GM12878 (cell line): ENCODE measurements at regions not wholly inside any gene's neighbourhood (a gene's known extent, or its start where the extent isn't known, plus 50 kb on each side); places are given as distances from the start of the nearest gene placed in this dataset.

Experiments used
- ATAC-seq: fragments of 200-7000 bp; cut with Tn5 transposase; 3 replicates; pipeline ENCODE4 v1.9.1; 2020; ENCODE audit warnings: mild to moderate bottlenecking, moderate library complexity
- BruUV-seq: library from RNA; stranded (reverse); fragments of 400-500 nt; replicated peaks from 2 replicates; lab custom pipeline; 2021; lab: Mats Ljungman, UMichigan
- CTCF ChIA-PET: fragments of 300-600 bp; sonication (Branson Sonifier 250); formaldehyde crosslinking; extraction: SDS; loops from one replicate; lab custom pipeline; 2021; ENCODE audit warnings: inconsistent platforms; lab: Yijun Ruan, JAX
- POLR2A ChIA-PET: fragments of 350-600 bp; formaldehyde crosslinking; extraction: SDS; loops from one replicate; lab custom pipeline; 2021; ENCODE audit warnings: inconsistent platforms; lab: Charles Lee
- RAD21 ChIA-PET: fragments of 300-600 bp; sonication (Branson Sonifier 250); formaldehyde crosslinking; loops from one replicate; lab custom pipeline; 2023; ENCODE audit warnings: antibody characterized with exemption; ENCODE audit not compliant: unreplicated experiment; lab: Charles Lee
- SMC1A ChIA-PET: fragments of 300-600 bp; sonication (Branson Sonifier 250); formaldehyde crosslinking; loops from one replicate; lab custom pipeline; 2023; ENCODE audit not compliant: unreplicated experiment, uncharacterized antibody; lab: Charles Lee
- DNase-seq: peaks from one replicate; pipeline ENCODE4 v3.0.0-alpha.2; 2011; ENCODE audit warnings: low read depth, low spot score
- FAIRE-seq: peaks from 3 replicates; lab custom pipeline; 2011; peaks lifted over from hg19 to GRCh38; lab: Jason Lieb, UNC
- H2AFZ ChIP-seq: 2 replicates; pipeline ENCODE4 v1.6.0; 2011; ENCODE audit warnings: low read depth, low read length, control low read depth; ENCODE audit not compliant: control insufficient read depth
- H3K27ac ChIP-seq: 2 replicates; pipeline ENCODE4 v1.5.1; 2011; ENCODE audit warnings: control low read depth; ENCODE audit not compliant: control insufficient read depth, insufficient read depth
- H3K27me3 ChIP-seq, 2 experiments: replicated peaks in 1 of 2; 2 replicates each; pipeline versions ENCODE4 v1.6.0 to v1.6.1; 2011; ENCODE audit warnings: low read length in 1 of 2; ENCODE audit not compliant: control insufficient read depth in 2 of 2, insufficient read depth in 2 of 2
- H3K36me3 ChIP-seq, 2 experiments: 2 replicates each; pipeline ENCODE4 v1.5.1; 2011; ENCODE audit warnings: low read length in 1 of 2; ENCODE audit not compliant: control insufficient read depth in 2 of 2, insufficient read depth in 2 of 2
- H3K4me1 ChIP-seq: 2 replicates; pipeline ENCODE4 v1.6.1; 2011; ENCODE audit warnings: mild to moderate bottlenecking, low read length, moderate library complexity, mixed read lengths; ENCODE audit not compliant: control insufficient read depth, insufficient read depth
- H3K4me2 ChIP-seq: 2 replicates; pipeline ENCODE4 v1.6.0; 2011; ENCODE audit warnings: control low read depth; ENCODE audit not compliant: control insufficient read depth, insufficient read depth
- H3K4me3 ChIP-seq: fragments of 200-600 bp; sonication (generic); 2 replicates; pipeline ENCODE4 v1.5.1; 2016
- H3K79me2 ChIP-seq: 2 replicates; pipeline ENCODE4 v1.6.0; 2011; ENCODE audit warnings: low read length; ENCODE audit not compliant: control insufficient read depth, insufficient read depth
- H3K9ac ChIP-seq: 2 replicates; pipeline ENCODE4 v1.8.0; 2011; ENCODE audit warnings: low read length, control low read depth, mixed read lengths; ENCODE audit not compliant: control insufficient read depth, insufficient read depth
- H3K9me3 ChIP-seq: replicated peaks from 3 replicates; pipeline ENCODE4 v1.5.1; 2011; ENCODE audit warnings: mild to moderate bottlenecking, low read length; ENCODE audit not compliant: control insufficient read depth, insufficient read depth
- H4K20me1 ChIP-seq: 2 replicates; pipeline ENCODE4 v1.6.0; 2011; ENCODE audit not compliant: control insufficient read depth, insufficient read depth
- CBX5 ChIP-seq: sonication (generic); IDR thresholded peaks from 2 replicates; pipeline ENCODE4 v1.6.1; 2016; ENCODE audit warnings: low read depth, moderate library complexity, mild to moderate bottlenecking, inconsistent platforms
- CHD4 ChIP-seq: fragments of 200-600 bp; sonication (generic); IDR thresholded peaks from 2 replicates; pipeline ENCODE4 v1.6.1; 2016; ENCODE audit warnings: mild to moderate bottlenecking
- GATAD2B ChIP-seq: fragments of 450-650 bp; conservative IDR thresholded peaks from 2 replicates; pipeline ENCODE4 v1.6.1; 2017; ENCODE audit warnings: low read depth, mild to moderate bottlenecking, moderate library complexity
- JUND ChIP-seq: IDR thresholded peaks from 2 replicates; pipeline ENCODE4 v1.6.1; 2012; ENCODE audit warnings: low read depth, mild to moderate bottlenecking, low read length, improper control_type of control experiment, moderate library complexity
- MTA3 ChIP-seq: IDR thresholded peaks from 2 replicates; pipeline ENCODE4 v1.6.1; 2012; ENCODE audit warnings: low read length, inconsistent platforms, borderline replicate concordance
- MXI1 ChIP-seq: fragments of 150-350 bp; IDR thresholded peaks from 2 replicates; pipeline ENCODE4 v1.6.1; 2011; ENCODE audit warnings: low read depth, mild to moderate bottlenecking, inconsistent platforms, low read length, improper control_type of control experiment
- NFXL1 ChIP-seq: fragments of 450-650 bp; IDR thresholded peaks from 2 replicates; pipeline ENCODE4 v1.6.1; 2017; ENCODE audit warnings: antibody characterized with exemption, mild to moderate bottlenecking, borderline replicate concordance
- POLR2A ChIP-seq: IDR thresholded peaks from 2 replicates; pipeline ENCODE4 v1.6.1; 2011; ENCODE audit warnings: low read depth, mild to moderate bottlenecking, low read length
- RAD21 ChIP-seq: IDR thresholded peaks from 2 replicates; pipeline ENCODE4 v1.6.1; 2011; ENCODE audit warnings: mild to moderate bottlenecking, low read depth, low read length, moderate library complexity; ENCODE audit not compliant: insufficient read depth
- SIX5 ChIP-seq: IDR thresholded peaks from 2 replicates; pipeline ENCODE4 v1.6.1; 2011; ENCODE audit warnings: mild to moderate bottlenecking, low read depth, low read length, moderate library complexity; ENCODE audit not compliant: severe bottlenecking
- SREBF1 ChIP-seq: IDR thresholded peaks from 2 replicates; pipeline ENCODE4 v1.6.1; 2012; ENCODE audit warnings: mild to moderate bottlenecking, low read length
- SUZ12 ChIP-seq: fragments of 200-600 bp; sonication (generic); IDR thresholded peaks from one replicate; pipeline ENCODE4 v1.6.1; 2018; ENCODE audit warnings: antibody characterized with exemption, mild to moderate bottlenecking; ENCODE audit not compliant: unreplicated experiment
- WRNIP1 ChIP-seq: IDR thresholded peaks from 2 replicates; pipeline ENCODE4 v1.6.1; 2011; ENCODE audit warnings: low read depth, low read length, improper control_type of control experiment, borderline replicate concordance
- ZNF592 ChIP-seq: fragments of 450-650 bp; IDR thresholded peaks from 2 replicates; pipeline ENCODE4 v1.6.1; 2017; ENCODE audit warnings: mild to moderate bottlenecking, moderate library complexity
- WGBS: methylation state at CpG from one replicate; pipeline ENCODE4 v1.1.6; 2016; ENCODE audit warnings: low lambda C conversion rate; ENCODE audit not compliant: insufficient replicate concordance, insufficient coverage; ENCODE audit errors: missing lambda C conversion rate; 5-methylcytosine and 5-hydroxymethylcytosine counted together
- in situ Hi-C: fragments of 300-500 bp; cut with MboI; formaldehyde crosslinking; loops from 9 replicates; pipeline ENCODE4 v1.14.3; 2018; ENCODE audit warnings: mixed read lengths
- intact Hi-C: fragments of 100-400 bp; cut with micrococcal nuclease; formaldehyde crosslinking; loops from one replicate; pipeline ENCODE4 v1.14.2; 2022; ENCODE audit not compliant: unreplicated experiment
- TF ChIP-seq, protein P1 (sequence below): fragments of 450-650 bp; IDR thresholded peaks from 2 replicates; pipeline ENCODE4 v1.6.1; 2017; ENCODE audit warnings: mild to moderate bottlenecking, low read depth, inconsistent platforms; ENCODE audit not compliant: poor library complexity, severe bottlenecking

DNA sequence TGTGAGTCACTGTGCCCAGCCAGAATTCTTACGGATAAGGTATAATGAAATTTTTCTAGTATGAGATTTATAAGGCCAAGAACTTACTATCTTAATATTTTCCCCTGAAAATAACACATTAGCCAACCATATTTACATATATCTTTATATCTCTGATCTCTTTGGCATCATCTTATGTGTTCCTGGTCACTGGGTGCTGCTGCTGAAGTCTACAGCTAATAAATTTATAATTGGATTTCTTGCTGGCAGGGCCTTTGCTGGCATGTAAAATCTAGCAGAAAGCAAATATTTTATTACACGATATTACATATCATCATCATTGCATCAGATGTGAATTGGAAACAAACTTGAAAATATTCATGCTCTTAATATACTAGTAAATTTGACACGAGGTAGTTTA, 590.7 kb downstream of the ANXA1 start:
- no peak overlapping the region for H3K4me2 ChIP-seq
- no peak for TF ChIP-seq SIX5
- TF ChIP-seq NFXL1, result no peak
- TF ChIP-seq SUZ12, result no peak
- TF ChIP-seq POLR2A, result no peak
- TF ChIP-seq RAD21, result no peak
- TF ChIP-seq, protein P1, sequence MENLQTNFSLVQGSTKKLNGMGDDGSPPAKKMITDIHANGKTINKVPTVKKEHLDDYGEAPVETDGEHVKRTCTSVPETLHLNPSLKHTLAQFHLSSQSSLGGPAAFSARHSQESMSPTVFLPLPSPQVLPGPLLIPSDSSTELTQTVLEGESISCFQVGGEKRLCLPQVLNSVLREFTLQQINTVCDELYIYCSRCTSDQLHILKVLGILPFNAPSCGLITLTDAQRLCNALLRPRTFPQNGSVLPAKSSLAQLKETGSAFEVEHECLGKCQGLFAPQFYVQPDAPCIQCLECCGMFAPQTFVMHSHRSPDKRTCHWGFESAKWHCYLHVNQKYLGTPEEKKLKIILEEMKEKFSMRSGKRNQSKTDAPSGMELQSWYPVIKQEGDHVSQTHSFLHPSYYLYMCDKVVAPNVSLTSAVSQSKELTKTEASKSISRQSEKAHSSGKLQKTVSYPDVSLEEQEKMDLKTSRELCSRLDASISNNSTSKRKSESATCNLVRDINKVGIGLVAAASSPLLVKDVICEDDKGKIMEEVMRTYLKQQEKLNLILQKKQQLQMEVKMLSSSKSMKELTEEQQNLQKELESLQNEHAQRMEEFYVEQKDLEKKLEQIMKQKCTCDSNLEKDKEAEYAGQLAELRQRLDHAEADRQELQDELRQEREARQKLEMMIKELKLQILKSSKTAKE, result no peak
- no peak for TF ChIP-seq WRNIP1
- TF ChIP-seq GATAD2B, result no peak
- no peak for TF ChIP-seq MXI1
- no peak for TF ChIP-seq SREBF1
- no peak for TF ChIP-seq JUND
- no peak for TF ChIP-seq ZNF592
- TF ChIP-seq CBX5, result no peak
- no peak for TF ChIP-seq CHD4
- no peak for TF ChIP-seq MTA3
- TF ChIP-seq, all 136 proteins: peak for 0
- Histone ChIP-seq H4K20me1 (no peaks in the 10 kb centered on the region), H3K4me1 (no peaks in the 10 kb centered on the region), H3K9ac (no peak overlapping the region), H3K4me3 (no peak overlapping the region), H3K36me3 (no peaks in the 10 kb centered on the region), H2AFZ (no peak overlapping the region), H3K79me2 (no peaks in the 10 kb centered on the region), H3K9me3 (no peaks in the 10 kb centered on the region), H3K27ac (no peak overlapping the region), H3K27me3 (no peaks in the 10 kb centered on the region)
- WGBS, result 28% methylated on average over 3 of the region's 3 CpGs
- ChIA-PET CTCF (no interaction called here), POLR2A (no interaction called here), SMC1A (interaction anchor here (1.3 kb wide), 1 partner anchor 12 kb away, joined by 3 read pairs; no protein-coding TSS in a partner anchor), RAD21 (no interaction called here)
- DNase-seq (no peak), ATAC-seq (no peak), FAIRE-seq (no peak)
- in situ Hi-C loops (no loop called here), intact Hi-C loops (no loop called here)
- BruUV-seq, result no TSS peak
